EH (cell line): ENCODE measurements at regions not wholly inside any gene's neighbourhood (a gene's known extent, or its start where the extent isn't known, plus 50 kb on each side); places are given as distances from the start of the nearest gene placed in this dataset.

Source experiments
- DNase-seq: peaks from one replicate; pipeline ENCODE4 v3.0.0-alpha.2; 2015; ENCODE audit warnings: low read depth

DNA sequence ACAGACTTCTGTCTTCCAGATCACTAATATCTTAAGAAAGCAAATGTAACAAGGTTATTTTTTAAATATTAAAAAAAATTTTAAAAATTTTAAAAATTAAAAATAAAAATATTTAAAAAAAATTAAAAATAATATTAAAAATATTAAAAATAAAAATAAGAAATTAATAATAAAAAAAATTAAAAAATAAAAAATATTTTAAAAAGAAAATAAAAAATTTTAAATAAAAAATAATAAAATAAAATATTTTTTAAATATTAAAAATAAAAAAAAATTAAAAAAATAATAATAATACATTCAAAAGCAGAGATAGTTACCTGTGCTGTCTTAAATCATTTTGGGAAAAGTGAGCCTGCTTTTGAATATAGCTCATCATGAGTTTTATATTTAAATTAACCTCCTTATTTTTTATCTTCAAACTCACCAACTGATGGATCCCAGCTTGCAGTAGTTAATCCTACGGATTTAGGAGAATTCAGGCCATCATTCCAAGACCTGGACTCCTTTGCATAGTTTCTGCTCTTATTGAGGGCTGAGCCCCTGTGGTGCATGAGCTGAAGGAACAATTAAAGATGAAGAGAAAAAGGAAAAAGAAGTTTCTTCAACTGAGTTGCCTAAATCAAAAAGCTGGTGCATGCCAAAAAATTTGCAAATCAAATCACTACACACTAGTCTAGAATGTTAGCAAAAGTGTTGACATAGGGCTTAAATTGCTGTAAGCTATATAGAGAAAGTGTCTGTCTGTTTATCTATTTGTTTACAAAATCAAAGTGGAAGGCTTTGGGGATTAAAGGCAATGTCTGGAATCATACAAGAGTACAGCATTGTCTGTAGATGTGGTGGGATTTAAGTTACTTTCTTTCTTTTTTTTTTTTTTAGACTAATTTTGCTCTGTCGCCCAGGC, 50.5 kb upstream of the ZNF438 start:
- DNase-seq = no peak

DNA sequence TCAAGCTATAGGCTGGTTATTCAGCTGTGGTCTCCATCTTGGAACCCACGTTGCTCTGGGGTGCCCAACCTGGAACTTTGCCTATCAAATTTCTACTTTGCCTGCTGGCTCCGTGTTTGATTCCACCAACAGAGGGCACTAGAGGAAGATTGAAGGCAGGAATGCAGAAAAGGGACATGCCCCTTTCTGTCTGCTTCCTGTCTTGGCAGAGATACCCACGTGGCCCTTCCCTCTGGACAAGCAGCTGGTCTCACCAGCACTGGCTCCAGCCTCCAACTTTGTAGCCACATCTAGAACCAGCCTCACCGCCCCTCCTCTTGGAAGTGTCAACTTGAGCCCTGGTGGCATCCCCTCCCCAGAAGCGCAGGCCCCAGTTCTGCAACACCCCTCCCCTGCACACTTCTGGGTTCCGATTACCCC, 52.1 kb upstream of the ZNF438 start:
- DNase-seq = peak; percentile 77

DNA sequence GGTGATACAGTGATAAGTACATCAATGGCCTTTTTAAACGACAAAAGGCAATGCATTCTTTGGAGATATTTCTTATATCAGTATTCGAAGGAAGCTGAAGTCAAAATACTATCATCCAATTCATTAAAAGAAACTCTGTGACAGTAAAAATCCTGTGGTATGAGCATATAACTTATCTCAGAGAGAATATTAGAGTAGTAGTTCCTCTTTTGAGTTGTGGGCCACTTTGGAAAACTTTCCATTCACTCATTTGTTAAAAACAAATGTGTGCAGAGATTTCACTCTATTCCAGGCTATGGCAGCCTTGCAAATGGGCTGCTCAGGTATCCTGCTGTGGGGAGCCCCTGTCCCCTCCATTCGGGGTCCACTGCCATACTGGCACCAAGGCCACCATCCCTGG, 55.3 kb upstream of the ZNF438 start:
- no peak for DNase-seq

DNA sequence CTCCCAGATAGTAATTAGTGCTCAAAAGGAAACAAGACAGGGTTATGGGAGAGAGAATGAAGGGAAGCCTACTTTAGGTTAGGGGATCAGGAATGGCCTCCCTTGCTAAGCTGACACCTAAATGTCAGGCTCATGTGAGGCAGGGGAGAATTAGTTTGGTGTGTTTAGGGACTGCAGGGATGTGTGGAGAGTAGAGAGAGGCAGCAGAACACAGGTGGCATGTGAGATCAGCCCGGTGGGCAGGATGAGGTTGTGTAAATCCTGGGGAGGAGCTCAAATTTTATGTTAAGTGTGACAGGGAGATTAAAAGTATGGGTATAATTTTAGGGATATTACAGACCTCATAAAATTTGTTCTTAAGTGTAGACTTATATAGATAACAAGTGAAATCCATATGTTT, 56.2 kb upstream of the ZNF438 start:
- DNase-seq = no peak

DNA sequence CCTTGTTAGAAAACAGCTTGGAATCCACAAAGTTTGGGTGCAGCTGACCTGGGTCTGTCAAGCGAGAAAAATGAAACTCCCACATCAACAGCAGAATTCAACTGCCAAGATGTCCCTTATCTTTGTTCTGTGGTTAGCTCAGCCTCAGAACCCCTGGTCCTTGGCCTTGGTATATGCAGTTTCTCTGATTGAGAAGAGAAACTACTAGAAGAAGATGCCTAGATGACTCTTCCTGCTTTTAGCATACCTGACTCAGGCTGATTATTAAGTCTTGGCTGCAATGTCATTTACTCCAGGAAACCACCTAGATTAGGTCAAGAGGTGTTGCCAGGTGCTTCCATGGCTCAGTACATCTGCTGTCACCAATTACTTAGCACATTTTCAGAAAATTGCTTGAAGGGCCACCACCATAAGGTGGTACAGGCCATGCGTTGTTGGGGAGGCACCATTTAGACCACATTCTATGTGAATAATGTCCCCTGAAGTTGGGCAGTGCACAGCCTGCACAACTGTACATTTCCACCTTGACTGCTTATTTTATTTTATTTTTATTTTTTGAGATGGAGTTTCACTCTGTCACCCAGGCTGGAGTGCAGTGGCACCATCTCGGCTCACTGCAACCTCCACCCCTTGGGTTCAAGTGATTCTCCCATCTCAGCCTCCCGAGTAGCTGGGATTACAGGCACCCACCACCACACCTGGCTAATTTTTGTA, 59.4 kb upstream of the ZNF438 start:
- no peak for DNase-seq

DNA sequence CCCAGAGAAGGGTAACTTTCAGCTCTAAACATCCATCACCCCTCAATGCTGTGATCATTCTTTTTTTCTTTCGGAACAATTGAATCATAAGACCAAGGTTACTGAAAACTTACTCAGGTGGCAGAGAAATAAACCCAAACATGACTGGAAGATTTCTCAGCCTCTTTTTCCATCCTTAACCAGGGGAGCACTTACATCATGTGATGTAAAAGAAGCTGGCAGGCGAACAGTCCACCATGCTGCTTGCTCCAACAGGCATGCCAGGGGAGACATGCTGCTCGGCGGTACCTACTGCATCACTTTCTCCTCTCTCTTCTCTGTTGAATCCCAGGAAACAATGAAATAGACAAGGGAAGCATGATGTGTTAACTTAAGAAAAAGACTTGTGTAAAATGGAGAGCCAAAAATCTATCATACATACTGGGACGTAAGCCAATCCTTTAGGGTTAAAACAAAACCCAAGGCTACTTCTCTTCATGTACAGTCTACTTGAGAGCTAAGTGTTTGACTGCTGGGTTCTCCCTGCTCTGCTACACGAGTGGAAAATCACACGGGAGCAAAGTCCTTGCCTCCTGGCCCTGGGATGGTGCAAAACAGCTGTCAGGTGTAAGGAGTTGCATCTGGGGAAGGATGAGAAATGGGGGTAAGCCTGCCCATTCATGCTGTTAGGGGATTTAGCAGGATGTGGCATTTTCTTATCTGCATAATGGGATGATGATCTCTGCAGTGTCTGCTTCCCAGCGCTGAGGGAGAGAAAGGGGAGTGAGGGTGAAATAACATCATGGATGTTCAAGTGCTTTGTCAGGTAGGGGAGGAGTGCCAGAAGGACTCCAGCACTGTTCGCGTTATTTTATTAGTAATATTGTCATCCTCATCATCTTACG, 64.3 kb upstream of the ZNF438 start:
- DNase-seq = no peak

DNA sequence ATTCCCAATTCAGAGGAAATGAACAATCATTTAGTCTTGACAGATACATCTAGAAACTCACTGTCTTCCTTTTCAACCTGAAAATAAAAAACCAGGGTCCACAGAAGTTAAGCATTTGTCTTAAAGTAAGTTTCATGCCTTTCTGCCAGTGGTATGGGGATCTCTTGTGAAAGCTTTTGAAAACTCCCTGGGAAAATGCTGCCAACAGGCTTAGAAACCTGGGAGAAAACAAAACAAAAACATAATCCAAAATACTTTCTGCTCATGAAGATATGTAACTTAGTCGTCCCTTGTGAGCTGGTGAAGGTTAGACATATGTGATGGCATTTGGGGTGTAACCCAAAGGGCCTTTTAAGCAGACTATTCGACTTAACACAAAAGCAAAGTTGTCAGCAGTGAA, 66.4 kb upstream of the ZNF438 start:
- DNase-seq = no peak

DNA sequence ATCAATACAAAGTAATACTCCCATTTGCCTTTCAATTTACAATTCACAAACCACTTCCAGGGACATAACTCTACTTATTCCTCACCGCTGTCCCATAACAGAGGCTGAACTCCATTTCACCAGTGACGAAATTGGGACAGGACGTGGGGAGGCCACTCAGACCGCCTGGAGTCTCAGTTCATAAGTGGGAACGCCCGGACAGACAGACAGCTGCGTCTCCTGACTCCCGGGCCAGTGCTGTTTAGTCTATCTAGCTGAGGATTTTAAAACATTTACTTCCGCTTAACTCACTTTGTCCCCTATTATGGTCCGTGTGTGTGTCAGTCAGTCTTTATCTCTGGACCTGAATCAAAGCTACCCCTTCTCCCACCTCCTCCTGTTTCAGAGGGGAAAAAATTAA, 67.4 kb upstream of the ZNF438 start:
- no peak for DNase-seq

DNA sequence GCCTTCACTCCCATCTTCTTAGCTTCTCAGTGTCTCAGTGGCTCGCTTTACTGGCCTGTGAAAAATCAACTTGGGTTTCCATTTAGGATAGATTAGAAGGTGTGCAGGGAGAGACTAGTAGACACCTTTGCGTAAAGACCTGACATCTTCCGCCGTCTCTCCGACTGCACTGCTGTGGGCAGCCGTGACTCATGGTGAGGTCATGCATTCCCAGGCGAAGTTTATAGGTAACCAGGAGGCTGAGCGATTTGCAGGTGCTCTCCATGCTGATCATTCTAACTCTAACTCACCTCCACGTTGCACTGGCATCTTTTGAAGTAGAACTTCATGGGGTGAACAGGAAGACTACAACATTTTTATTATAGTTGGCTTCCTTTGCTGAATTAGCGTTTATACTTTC, 68.0 kb upstream of the ZNF438 start:
- no peak for DNase-seq

DNA sequence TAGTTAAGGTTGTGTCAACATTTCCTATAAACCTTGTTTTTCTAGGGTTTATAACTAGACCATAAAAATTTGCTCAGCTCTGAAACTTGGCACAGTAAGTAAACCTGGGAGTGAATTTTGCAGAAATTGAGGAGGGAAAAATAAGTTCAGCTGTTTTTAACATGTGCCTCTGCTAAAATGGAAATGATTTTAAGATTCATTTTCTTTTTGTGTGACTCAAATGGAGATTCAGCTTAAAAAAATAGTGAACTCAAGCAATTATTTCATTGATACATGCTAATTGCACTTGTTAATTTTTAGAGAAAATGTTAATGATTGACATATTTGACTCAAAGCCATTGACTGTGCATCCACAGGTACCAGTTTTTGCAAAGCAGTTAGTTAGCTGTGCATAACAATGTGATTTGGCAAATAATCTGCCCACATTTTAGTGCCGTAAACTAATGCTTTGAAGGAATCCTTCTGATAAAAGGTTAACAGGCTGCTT, 68.5 kb upstream of the ZNF438 start:
- DNase-seq = no peak

DNA sequence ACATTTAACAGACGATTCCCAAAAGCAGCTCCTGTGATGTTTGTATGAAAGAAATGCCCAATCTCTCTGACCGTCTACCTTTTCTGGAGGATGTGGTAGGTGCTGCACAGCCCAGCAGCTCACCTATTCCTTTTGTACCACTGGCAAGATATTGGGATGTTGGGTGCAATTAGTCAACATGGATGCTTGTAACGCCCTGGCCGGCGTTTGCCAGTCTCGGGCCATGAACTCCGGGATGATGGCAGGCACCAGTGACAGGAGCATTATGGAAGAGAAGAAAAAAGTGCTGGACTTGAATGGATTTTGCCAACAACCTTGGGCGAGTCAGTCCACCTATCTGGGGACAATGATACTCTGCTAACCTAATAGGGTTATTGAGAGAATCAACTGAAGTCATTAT, 69.0 kb upstream of the ZNF438 start:
- no peak for DNase-seq

DNA sequence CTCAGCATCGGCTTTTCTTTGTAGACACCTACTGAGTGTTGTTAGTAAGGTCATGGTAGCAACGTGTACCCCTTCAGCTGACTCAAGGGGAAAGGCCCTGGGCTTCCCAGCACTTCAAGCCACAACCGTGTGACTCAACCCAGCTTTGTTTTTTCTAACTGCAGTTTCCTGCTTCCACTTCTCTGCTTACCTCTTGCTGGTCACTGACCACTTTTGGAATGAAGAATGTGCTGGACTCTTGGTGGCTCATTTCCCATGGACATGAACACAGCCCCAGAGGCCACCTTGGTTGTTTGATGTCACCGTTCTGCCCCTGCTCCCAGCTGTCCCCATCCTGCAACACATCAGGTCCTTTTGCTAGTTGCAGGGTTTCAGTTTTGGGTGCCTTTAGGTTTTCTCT, 69.5 kb upstream of the ZNF438 start:
- peak; percentile 86 for DNase-seq

DNA sequence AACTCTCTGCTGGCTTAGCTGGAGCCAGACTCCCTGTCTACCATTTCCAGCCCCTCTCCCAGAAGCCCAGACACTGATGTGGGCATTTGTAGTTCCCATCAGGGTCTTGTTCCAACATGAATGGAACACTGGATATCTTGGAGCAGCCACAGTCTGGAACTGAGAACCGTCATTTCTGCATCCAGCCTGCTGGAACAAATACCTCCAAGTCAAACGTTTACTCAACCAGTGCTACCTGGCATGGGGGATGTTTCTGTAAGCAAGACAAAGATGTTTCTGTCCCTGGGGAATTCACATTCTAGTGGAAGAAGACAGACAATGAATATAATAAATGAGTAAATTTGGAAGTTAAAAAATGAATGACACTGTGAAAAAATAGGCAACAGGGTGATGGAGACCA, 70.8 kb upstream of the ZNF438 start:
- no peak for DNase-seq

DNA sequence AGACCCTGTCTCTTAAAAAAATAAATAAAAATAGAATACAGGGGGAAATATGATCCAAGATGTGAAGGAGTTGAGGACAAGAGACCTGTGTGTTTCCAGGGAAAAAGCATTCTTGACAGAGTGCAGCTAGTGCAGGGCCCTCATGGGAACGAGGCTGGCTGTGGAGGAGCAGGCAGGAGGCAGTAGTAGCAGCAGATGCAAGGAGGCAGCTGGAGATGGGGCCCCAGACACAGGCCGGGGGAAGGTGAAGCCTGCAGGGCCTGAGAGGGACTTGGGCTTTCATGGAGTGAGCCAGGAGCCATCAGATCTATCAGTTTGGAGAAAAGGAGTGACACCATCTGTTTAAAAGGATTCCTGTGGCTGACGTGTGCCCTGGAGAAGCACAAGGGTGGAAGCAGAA, 71.4 kb upstream of the ZNF438 start:
- DNase-seq = no peak

DNA sequence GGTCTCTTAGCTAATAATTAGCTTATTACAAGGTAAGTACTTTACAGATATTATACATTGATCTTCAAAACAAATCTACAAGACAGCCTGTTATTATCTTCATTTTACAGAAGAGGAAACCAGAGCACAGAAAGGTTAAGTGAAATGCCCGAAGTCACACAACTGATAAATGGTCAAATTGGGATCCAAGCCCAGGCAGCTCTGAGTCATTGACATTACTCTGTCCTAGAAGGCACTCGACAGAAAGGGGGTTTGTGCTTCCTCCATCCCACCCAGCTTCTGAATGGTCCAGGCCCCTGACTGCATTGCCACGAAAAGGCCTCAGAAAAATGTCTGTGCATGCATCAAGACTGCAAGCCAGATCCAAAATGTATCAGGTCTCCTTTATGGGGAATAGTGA, 81.3 kb upstream of the ZNF438 start:
- no peak for DNase-seq

DNA sequence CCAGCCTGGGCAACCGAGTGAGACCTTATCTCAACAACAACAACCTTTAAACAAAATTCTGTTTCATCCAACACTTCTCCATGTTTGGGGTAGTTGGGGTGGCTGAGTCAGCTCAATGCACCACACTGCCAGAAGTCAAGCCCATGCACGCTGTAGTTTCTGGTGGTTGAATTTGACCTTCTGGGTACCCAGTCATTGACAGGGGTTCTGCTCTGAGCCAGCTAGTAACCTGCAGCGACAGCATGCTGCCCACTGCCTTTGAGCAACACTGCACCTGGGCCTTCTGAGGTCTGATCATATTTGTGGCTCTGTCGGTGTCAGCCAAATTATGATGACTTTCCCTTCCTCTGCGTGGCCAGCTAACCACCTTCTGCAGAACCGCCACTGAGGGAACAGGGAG, 84.6 kb upstream of the ZNF438 start:
- no peak for DNase-seq

DNA sequence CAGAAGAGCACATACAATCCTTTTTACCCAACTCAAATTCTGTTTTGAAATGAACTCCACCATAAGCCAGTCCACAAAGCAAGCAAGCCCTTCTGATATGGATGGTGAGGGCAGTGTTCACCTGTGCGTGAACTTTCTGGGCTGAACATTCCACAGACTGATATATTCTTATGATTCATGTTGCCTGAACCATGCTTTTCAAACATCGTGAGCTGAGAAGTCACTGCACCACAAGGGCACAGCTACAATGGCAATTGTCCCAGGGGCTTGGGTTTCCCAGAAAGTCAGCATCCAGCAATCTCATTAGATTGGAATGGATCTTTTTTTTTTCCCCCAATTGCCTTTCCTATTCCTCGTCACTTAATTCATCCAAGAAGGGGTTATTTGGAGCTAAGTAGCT, 86.9 kb upstream of the ZNF438 start:
- peak; percentile 59 for DNase-seq

DNA sequence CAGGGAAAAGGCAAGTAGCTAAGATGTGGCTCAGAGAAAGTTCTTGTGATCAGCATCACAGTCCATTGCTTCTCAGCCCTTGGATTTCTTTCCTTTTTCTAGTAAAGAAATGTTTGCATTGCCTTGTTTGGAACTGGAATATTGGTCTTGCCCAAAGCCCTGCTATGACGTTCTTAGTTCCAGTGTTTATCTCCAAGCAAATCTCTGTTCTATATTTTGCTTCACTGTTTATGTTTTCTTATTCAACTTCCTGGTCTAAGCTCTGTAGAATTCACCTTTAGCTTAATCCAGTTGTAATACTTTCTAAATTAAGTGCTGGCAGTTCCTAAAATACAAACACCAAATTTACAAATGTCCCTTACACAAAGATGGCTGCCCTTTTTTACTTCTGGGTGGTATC, 88.7 kb upstream of the ZNF438 start:
- DNase-seq = no peak

DNA sequence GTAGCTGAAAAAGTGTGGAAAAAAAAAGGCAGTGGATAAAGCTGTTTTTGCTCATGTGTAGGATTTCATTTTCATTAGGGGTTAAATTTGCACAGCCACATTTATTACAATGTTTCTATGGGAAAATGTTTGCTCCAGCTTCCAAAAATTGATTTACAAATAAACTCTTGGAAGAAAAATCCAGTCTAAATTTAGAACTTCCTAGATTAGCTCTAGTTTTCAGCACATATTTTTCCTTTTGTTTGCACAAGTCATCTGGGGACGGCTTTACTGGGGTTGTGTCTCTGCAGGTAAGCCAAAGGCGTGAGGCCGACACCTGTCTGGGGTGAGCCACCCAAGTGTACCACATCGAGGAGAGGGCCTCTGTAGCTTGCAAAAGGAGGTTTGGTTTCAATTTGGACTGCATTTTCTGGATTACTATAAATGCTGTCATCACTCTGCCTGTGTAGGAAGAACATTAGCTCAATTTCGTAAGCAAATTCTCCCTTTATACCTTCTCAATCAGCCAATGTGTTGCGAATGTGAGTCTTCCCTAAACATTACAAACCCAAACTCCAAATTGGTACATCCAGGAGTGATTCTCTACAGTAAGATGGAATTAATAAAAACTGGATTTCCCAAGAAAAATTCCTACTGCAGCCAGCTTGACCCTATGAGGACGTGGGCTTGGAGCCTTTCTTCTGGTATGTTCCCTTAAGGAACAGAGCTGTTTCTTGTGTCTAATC, 89.5 kb upstream of the ZNF438 start:
- peak; percentile 54 for DNase-seq

DNA sequence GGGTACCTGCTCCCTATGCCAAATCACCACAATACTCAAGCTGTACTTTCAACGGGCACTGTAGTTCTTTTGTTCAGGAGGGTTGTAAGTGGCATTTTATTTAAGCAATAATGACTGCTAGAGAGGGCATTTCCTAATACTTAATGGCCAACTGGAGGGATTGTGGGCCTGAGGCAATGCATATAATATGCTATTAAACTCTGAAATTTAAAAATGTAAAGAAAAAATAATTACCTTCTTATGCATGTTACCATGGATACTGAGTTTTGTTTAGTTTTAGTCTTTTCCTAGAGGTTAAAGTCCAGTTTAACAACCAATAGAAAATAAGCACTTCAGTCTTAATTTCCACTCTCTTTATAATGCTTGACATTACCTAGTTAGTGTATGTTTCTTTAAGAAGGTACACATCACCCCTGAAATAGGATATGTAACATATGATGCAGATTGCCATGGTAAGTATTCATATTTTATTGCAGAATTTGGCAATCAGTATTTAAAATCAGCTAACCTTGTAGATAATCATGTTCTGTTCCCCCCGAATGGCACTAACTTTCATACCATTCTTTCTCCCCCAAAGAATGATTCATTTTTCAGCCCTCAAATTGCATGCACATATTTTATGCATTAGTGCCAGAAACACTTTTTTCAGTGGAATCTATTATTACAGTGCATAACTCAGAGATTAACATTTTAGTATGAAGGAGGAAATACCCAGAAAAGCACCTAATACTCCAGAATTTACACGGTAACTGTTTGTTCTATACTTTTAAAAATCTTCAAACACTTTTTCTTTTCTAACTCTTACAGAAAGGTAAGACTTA, 90.3 kb upstream of the ZNF438 start:
- DNase-seq = peak; percentile 66

DNA sequence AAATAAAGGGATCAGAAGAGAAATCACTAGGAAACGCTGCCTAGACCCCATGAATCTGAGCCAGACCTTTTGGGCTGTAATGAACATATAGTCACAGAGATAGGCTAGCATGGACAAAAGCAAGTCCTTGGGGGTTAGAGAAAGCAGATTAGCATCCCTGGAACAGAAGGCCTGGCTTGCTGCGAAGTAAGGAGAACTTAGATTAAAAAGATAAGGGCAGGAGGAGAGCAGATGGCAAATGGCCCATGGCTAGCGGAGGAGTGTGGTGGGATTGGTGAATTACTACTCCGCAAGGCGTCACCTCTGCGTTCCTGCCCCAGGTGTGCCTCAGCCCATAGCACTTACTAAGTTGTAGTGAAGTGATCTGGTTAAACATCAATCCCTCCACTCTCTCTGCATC, 92.3 kb upstream of the ZNF438 start:
- no peak for DNase-seq
